SK-N-MC (cell line): ENCODE measurements at regions not wholly inside any gene's neighbourhood (a gene's known extent, or its start where the extent isn't known, plus 50 kb on each side); places are given as distances from the start of the nearest gene placed in this dataset.

Experiments
- EZH2 ChIP-seq: fragments of 200-600 bp; sonication (generic); IDR thresholded peaks from one replicate; pipeline ENCODE4 v1.6.1; 2017; ENCODE audit warnings: antibody characterized with exemption
- POLR2AphosphoS5 ChIP-seq: IDR thresholded peaks from 2 replicates; pipeline ENCODE4 v1.6.1; 2012; ENCODE audit warnings: mild to moderate bottlenecking, low read depth, low read length, borderline replicate concordance

- TF ChIP-seq POLR2AphosphoS5 = no peak
- no peak for TF ChIP-seq EZH2
Measured at GRCh38 chr3:181278468-181279238, 289.1 kb upstream of the DNAJC19 start.
